ENCODE measurements at regions not wholly inside any gene's neighbourhood (a gene's known extent, or its start where the extent isn't known, plus 50 kb on each side); places are given as distances from the start of the nearest gene placed in this dataset.

- Histone ChIP-seq H3K36me3 (no peaks in the 10 kb centered on the region), H3K9me3 (no peaks in the 10 kb centered on the region), H3K27me3 (peaks cover 0 to 25% (median 0%) of the 10 kb centered on the region in 9 donors), H3K4me3 (no peak overlapping the region), H3K27ac (no peak overlapping the region), H3K4me1 (peaks cover 0 to 3% (median 0%) of the 10 kb centered on the region in 12 donors)
- DNase-seq: no peak
- ATAC-seq: no peak
- 37 to 53% (median 46%) methylated on average over 13 of the region's 13 CpGs for WGBS, 4 donors
- no peak for TF ChIP-seq POLR2A (IDR thresholded peaks at IDR 0.05)
- TF ChIP-seq CTCF (IDR thresholded peaks at IDR 0.05): no peak
- intact Hi-C loops (cut with DNase I): no loop called here
These were observed 215.2 kb upstream of the SIX2 start for GRCh38 chr2:45224321-45224992.

- DNase-seq: no peak
- peaks cover 0 to 25% (median 0%) of the 10 kb centered on the region in 9 donors for H3K27me3 ChIP-seq
- H3K36me3 ChIP-seq: no peaks in the 10 kb centered on the region
- TF ChIP-seq POLR2A (IDR thresholded peaks at IDR 0.05): no peak
- no peak for TF ChIP-seq CTCF (IDR thresholded peaks at IDR 0.05)
- intact Hi-C loops (cut with DNase I): no loop called here
- peaks cover 0 to 3% (median 0%) of the 10 kb centered on the region in 12 donors for H3K4me1 ChIP-seq
- ATAC-seq: no peak
- no peak overlapping the region for H3K4me3 ChIP-seq
- H3K9me3 ChIP-seq: no peaks in the 10 kb centered on the region
- WGBS, 4 donors: 76 to 84% (median 77%) methylated on average over 8 of the region's 8 CpGs
- no peak overlapping the region for H3K27ac ChIP-seq
These were observed 214.3 kb upstream of the SIX2 start for GRCh38 chr2:45223531-45223930.

- peaks cover 0 to 3% (median 0%) of the 10 kb centered on the region in 12 donors for H3K4me1 ChIP-seq
- WGBS, 4 donors: 12 to 22% (median 16%) methylated on average over 8 of the region's 8 CpGs
- intact Hi-C loops (cut with DNase I): no loop called here
- no peak for ATAC-seq
- H3K27me3 ChIP-seq: peaks cover 0 to 25% (median 0%) of the 10 kb centered on the region in 9 donors
- no peaks in the 10 kb centered on the region for H3K36me3 ChIP-seq
- H3K27ac ChIP-seq: no peak overlapping the region
- DNase-seq: no peak
- H3K9me3 ChIP-seq: peaks cover 0 to 7% (median 0%) of the 10 kb centered on the region in 12 donors
- H3K4me3 ChIP-seq: no peak overlapping the region
- TF ChIP-seq POLR2A (IDR thresholded peaks at IDR 0.05): no peak
- no peak for TF ChIP-seq CTCF (IDR thresholded peaks at IDR 0.05)
These were observed 211.0 kb upstream of the SIX2 start for GRCh38 chr2:45220227-45220626.

- peaks cover 0 to 7% (median 0%) of the 10 kb centered on the region in 12 donors for H3K9me3 ChIP-seq
- no peaks in the 10 kb centered on the region for H3K4me1 ChIP-seq
- intact Hi-C loops (cut with DNase I): no loop called here
- ATAC-seq (no peak), DNase-seq (no peak)
- no peak overlapping the region for H3K27ac ChIP-seq
- H3K27me3 ChIP-seq: peaks cover 0 to 25% (median 0%) of the 10 kb centered on the region in 9 donors
- TF ChIP-seq CTCF (IDR thresholded peaks at IDR 0.05) (no peak), POLR2A (IDR thresholded peaks at IDR 0.05) (no peak)
- H3K36me3 ChIP-seq: no peaks in the 10 kb centered on the region
- WGBS, 4 donors: 38 to 71% (median 63%) methylated on average over 2 to 3 of the region's 3 CpGs
- no peak overlapping the region for H3K4me3 ChIP-seq
These were observed 209.7 kb upstream of the SIX2 start for GRCh38 chr2:45218931-45219339.

Data from heart left ventricle (tissue), 16 donors.